H4 (cell line): ENCODE measurements at regions not wholly inside any gene's neighbourhood (a gene's known extent, or its start where the extent isn't known, plus 50 kb on each side); places are given as distances from the start of the nearest gene placed in this dataset.
"Not testable (repeated sequence)": the region's sequence is repeated elsewhere in the genome, so short reads cannot be mapped to it uniquely, and the experiment has no call there.

Experiments used
- DNase-seq: peaks from one replicate; pipeline ENCODE4 v3.0.0-alpha.2; 2015; ENCODE audit warnings: low spot score

DNA sequence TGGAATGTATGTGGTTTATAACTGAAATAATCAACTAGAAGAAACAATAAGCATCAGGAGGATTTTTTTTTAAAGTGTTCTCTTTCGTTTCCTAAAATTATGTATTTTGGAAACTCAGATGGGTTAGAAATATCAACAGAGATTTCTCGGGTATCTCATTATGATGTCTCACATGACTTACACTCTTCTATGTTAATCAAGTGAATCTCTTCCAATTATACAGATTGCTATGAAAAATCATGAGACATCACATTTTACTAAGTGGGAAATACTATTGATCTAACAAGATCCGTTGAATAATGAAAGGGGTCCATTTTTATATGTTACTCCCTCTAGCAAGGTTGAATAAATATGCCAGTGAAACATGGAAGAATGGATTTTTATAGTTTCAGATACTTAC lies 54.7 kb upstream of the NRIP1 start:
- no peak for DNase-seq

DNA sequence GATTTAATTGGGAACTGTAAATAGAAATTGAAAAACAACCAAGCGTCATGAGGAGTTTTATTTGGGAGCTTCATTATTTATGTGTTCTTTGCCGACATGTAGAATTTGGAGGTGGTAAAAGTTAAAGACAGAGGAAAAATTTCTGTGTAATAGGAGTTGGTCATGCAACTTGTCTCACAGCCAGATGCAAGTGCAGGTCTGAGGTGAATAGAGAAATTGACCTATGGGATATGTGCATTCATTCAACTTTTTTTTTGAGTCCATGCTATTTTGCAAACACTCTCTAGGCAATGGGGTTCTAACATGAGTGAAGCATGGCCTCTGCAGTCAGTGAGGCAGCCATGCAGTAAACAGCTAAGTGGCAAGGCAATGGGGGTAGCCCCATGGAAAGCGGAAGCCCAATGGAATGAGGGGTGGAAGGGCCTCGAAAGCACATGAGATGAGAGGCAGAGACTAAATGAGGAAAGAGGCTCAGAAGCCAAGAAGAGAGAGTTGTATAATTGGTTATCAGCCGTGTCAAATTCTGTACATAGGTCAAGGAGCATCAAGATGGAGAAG lies 56.4 kb upstream of the NRIP1 start:
- no peak for DNase-seq

GRCh38 chr21:15121655-15122120 lies 56.9 kb upstream of the NRIP1 start:
- DNase-seq, result peak; percentile 41

DNA sequence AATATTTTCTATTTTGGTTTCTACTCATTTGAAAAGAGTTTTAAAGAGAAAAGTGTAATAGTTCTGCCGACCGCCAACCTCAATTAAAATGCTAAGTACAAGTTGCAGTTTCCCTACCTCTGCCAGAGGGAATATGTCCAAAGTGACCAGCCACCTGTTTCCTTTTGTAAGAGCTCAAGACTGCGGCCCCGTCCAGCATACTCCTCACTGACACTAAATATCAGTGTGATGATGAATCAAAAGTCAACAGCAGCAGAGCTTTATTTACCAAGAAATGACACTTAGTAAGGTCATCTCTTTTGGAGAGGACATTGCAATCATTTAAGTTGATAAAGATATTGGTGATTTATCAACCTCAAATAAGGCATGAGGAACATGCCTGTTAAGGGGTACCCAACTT lies 57.4 kb upstream of the NRIP1 start:
- no peak for DNase-seq

DNA sequence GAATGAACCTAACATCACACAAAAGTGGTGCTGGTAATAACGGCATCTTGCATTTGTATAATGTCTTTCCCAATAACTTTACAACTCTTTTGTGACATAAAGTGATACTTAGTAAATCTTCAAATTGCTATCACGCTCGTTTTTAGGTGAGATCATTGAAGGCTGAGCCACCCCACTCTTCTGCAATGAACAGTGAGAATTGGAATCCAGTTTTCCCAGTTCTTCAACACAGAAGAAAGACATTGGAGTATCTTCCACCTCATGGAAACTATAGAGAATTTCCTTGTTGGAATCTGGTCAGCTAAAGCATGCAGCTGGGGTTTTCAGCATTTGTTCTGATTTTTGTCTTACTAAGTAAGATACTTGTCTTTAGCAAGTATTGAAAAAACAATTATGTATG lies 59.9 kb upstream of the NRIP1 start:
- DNase-seq, result no peak

DNA sequence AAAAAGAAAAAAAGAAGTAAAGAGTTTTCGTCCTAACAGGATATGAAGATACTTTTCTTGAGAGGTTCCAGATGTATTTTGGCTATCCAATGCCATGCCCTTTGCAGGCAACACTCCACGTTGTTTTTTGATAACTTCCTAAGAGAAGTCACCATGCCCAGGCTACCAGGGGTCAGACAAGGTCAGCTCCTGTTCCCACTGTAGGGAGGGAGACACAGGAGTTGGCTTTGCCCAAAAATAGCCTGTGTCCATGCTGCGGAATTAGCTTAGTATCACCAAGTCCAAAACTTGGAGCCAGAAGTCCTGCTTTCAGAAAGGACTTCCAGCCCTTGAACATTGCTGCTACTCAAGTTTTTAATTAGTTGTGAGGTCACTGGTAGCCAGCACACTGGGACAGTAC lies 62.1 kb upstream of the NRIP1 start:
- no peak for DNase-seq

GRCh38 chr21:15127437-15127836 lies 62.6 kb upstream of the NRIP1 start:
- no peak for DNase-seq

- no peak for DNase-seq
Measured at GRCh38 chr21:15128267-15128666, 63.5 kb upstream of the NRIP1 start.

DNA sequence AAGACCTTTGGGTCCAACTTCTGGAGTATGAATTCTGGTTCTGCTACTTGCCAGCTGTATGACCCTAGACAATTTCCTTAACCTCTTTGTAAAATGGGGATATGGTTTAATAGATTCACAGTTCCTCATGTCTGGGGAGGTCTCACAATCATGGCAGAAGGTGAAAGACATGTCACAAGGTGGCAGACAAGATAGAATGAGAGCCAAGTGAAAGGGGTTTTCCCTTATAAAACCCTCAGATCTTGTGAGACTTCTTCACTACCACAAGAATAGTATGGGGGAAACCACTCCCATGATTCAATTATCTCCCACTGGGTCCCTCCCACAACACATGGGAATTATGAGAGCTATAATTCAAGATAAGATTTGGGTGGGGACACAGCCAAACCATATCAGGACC lies 63.9 kb upstream of the NRIP1 start:
- not testable (repeated sequence) for DNase-seq

DNA sequence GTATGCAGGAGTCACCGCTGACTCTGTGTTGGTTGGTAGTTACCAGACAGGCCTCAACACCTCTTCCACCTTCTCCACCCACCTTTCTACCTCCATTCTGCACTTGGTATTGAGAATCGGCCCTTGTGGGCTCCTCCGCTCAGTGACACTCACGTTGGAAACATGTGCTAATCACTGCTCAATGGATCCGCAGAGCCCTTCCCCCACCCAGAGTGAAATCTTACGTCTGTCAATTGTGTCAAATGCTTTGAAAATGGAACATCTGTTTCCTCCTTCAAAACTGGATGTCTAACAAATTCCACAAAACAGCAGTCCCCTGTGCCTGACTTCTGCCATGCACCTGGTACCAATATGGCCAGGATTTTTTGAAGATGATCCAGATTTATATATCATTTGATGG lies 65.5 kb upstream of the NRIP1 start:
- DNase-seq, result no peak

DNA sequence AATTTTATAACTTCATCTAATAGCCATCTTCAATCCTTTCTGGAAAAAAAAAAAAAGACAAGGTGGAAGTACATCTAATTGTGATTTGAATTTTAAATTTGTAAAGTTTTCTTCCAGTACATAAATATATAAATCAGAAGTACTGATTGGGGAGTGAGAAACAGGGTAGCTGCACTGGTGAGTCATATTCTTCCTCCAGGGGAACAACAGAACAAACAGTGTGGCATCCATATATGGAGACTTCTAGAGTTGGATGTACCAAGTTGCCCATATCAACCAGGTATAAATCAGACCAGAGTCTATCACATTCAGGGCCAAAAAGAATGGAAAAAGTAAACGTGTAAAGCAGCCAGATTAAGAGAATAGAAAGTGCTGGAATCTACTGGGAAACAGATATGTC lies 66.0 kb upstream of the NRIP1 start:
- no peak for DNase-seq

DNA sequence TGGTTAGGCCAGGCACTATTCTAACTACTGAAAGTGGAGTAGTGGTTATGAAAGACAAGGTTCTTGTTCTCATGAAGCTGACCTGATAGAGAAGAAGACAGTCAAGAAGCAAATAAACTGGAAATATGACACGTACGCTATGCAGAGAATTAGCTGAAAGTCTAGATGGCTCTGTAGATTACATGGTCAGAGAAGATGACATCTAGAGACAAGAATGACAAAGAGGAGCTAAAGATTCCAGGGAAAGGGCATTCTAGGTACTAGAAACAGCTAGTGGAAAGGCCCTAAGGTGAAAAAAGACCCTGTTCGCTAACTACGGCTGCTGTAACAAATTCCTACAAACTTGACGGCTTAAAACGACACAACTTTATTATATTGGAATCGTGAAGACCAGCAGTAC lies 68.0 kb upstream of the NRIP1 start:
- DNase-seq, result no peak

- no peak for DNase-seq
Measured at GRCh38 chr21:15134701-15135470, 70.1 kb upstream of the NRIP1 start.

DNA sequence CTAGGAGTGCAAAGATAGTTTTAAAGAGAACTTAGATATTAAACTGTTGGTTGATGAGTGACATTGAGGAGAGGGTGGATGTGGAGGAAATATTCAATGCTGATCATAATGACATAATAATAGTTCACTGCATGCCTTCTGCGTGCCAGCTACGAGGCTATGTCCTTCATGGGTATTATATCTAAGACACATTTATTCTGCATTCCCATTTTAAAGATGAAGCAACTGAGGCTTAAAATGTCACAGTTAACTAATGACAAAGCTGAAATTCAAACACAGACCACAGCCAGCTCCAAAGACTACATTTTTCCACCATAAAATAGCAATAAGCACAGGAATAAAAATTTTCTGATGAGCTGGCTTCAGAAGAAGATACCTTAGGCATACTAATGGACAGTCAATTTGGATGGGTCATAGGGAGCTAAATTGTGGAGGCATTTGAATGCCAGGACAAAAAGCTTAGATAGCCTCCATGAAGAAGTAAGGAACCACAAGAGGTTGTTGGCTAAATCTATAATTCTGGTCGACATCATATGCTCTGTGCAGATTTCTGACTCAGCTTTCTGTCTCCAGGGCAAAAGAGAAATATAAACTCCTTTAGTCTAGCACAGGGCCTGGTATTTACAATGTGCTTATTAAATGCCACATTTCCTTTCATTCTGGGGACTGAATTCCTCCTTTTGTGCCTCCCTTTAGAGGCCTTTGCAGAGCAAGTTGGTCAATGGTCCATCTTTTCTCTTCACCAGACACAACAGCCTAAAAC lies 71.2 kb upstream of the NRIP1 start:
- DNase-seq, result no peak

DNA sequence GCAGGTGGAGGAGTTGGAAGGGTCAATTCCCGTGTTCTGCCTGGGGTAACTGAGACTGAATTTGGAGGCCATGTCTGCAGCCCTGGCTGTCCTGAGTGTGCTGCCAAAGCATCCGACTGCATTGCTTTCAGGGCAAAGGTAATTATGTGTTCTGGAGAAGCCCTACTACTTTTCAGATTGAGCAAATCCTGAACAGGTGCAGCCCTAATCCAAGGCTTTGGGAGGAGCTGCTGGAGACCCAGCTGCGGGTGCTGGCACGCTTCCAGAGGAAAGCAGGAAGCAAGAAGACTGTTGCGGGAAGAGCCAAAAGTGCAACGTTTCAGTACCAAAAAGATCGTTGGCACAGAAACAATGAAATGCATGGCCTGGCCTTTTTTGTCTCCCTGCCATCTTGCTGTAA lies 73.7 kb upstream of the NRIP1 start:
- no peak for DNase-seq

GRCh38 chr21:15139898-15140297 lies 75.1 kb upstream of the NRIP1 start:
- no peak for DNase-seq

DNA sequence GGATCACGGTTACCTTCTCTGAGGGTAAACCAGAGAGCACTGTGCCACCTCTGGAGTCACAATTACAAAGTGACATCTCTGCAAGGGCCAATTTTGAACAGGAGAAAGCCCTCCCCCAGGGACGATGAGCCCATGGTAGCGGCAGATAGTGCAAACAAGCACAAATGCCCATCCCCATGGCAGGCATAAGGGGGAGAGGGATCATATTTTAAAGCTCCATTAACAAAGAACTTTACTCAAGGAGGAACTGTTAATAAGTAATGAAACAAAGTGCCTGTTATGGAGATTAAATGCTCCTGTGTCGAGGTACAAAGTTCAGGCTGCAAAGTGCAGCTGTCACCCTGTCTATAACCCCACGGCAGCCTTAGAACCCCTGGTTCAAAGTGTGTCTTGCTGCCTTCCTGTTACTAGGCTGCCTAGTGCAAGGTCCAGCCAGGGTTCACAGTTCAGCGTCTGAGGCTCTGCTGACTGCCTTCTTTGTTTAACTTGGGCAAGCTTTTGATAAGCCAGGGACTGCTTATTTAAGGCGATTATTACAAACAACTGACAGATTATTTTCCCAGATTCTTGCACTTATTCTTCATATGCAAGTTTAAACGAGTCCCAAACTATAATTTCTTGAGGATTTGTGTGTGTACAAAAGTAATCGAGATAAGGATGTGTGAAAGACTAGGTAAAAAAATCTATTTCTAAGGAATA lies 75.7 kb upstream of the NRIP1 start:
- no peak for DNase-seq

GRCh38 chr21:15141261-15141970 lies 76.6 kb upstream of the NRIP1 start:
- no peak for DNase-seq

DNA sequence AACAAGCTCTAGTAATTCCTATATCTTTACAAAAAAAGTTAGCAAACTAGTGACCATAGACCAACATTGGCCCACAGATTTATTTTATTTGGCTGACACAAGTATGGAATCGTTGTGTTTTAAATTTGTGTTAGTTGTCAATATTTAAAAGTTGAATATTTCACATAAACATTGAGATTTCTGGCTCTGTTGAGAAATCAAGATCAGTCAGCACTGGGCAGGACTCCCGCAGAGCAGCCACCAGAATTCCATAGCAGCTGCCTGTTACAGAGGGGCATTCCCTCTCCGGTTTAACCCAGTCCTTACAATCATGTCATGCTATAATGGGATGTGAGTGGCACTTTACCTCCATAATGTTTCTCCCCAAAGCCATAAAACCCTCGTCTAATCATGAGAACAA lies 79.2 kb upstream of the NRIP1 start:
- no peak for DNase-seq

GRCh38 chr21:15148437-15148836 lies 83.6 kb upstream of the NRIP1 start:
- DNase-seq, result no peak

DNA sequence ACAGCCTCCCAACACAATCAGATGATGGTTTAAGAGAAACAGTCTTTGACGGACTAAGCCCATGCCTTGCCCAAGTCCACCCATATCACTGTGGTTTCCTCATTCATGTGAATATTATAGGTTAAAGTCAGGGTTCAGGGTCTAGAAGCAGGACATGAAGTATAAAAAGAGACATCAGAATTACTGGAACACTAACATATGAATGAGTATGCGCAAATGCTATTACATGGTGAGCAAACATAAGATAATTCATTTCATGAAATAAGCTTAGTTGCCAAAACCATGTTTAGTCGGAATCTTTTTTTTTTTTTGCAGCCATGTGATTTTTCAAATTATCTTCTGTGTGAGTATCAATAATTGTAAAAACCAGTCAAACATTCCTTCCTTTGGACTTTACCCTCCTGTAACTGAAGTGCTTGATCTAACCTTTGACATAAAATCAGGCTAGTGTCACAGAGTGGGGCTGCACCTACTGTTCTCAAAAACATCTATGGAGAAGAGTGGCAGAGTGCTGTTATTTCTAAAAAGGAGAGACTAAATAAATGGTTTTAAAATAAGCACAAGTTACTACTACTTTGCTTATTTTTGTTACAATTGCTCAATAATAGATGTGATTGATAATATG lies 84.9 kb upstream of the NRIP1 start:
- DNase-seq, result no peak
